GM21717 (cell line): ENCODE measurements at regions not wholly inside any gene's neighbourhood (a gene's known extent, or its start where the extent isn't known, plus 50 kb on each side); places are given as distances from the start of the nearest gene placed in this dataset.
"Not testable (repeated sequence)": the region's sequence is repeated elsewhere in the genome, so short reads cannot be mapped to it uniquely, and the experiment has no call there.

Source experiments
- ATAC-seq: cut with Tn5 transposase; IDR thresholded peaks from one replicate; pipeline ENCODE4 v1.9.1; 2021; ENCODE audit warnings: mild to moderate bottlenecking, moderate library complexity; ENCODE audit not compliant: unreplicated experiment

GRCh38 chrX:1140236-1140681 is 72.2 kb downstream of the CRLF2 start:
- ATAC-seq: no peak

- no peak for ATAC-seq
Measured at GRCh38 chrX:1139185-1139500, 73.3 kb downstream of the CRLF2 start.

- no peak for ATAC-seq
Measured at GRCh38 chrX:1138476-1139184, 73.8 kb downstream of the CRLF2 start.

GRCh38 chrX:1137531-1137930 is 74.9 kb downstream of the CRLF2 start:
- no peak for ATAC-seq

GRCh38 chrX:1136582-1136981 is 75.9 kb downstream of the CRLF2 start:
- not testable (repeated sequence) for ATAC-seq

- ATAC-seq: no peak
Measured at GRCh38 chrX:1134976-1135375, 77.5 kb downstream of the CRLF2 start.

GRCh38 chrX:1134156-1134555 is 78.3 kb downstream of the CRLF2 start:
- ATAC-seq: no peak

GRCh38 chrX:1126738-1127137 is 85.7 kb downstream of the CRLF2 start:
- no peak for ATAC-seq

GRCh38 chrX:1124531-1124930 is 87.9 kb downstream of the CRLF2 start:
- no peak for ATAC-seq

GRCh38 chrX:1122851-1123250 is 89.6 kb downstream of the CRLF2 start:
- not testable (repeated sequence) for ATAC-seq

GRCh38 chrX:1119275-1119674 is 93.2 kb downstream of the CRLF2 start:
- no peak for ATAC-seq

GRCh38 chrX:1118572-1119199 is 93.8 kb downstream of the CRLF2 start:
- ATAC-seq: no peak

GRCh38 chrX:1115411-1115810 is 97.0 kb downstream of the CRLF2 start:
- ATAC-seq: not testable (repeated sequence)

GRCh38 chrX:1112321-1112720 is 100.1 kb downstream of the CRLF2 start:
- no peak for ATAC-seq

GRCh38 chrX:1111601-1112300 is 100.7 kb downstream of the CRLF2 start:
- no peak for ATAC-seq

GRCh38 chrX:1109580-1110119 is 102.8 kb downstream of the CRLF2 start:
- no peak for ATAC-seq

GRCh38 chrX:1108501-1109445 is 103.7 kb downstream of the CRLF2 start:
- ATAC-seq: no peak

GRCh38 chrX:1106478-1107210 is 105.8 kb downstream of the CRLF2 start:
- no peak for ATAC-seq

- no peak for ATAC-seq
Measured at GRCh38 chrX:1105671-1106419, 106.6 kb downstream of the CRLF2 start.
